DMS53 (cell line): ENCODE measurements at regions not wholly inside any gene's neighbourhood (a gene's known extent, or its start where the extent isn't known, plus 50 kb on each side); places are given as distances from the start of the nearest gene placed in this dataset.

Source experiments
- DNase-seq: peaks from one replicate; lab custom pipeline; 2025; lab: John Stamatoyannopoulos, UW

GRCh38 chr4:89422441-89422990 is 114.9 kb upstream of the GPRIN3 start:
- no peak for DNase-seq

GRCh38 chr4:89420507-89420906 is 112.9 kb upstream of the GPRIN3 start:
- DNase-seq = no peak

- DNase-seq = no peak
These were observed 111.6 kb upstream of the GPRIN3 start for GRCh38 chr4:89419111-89419695.

GRCh38 chr4:89416960-89417359 is 109.4 kb upstream of the GPRIN3 start:
- DNase-seq = no peak

- no peak for DNase-seq
These were observed 105.9 kb upstream of the GPRIN3 start for GRCh38 chr4:89413518-89413917.

- DNase-seq = no peak
These were observed 104.1 kb upstream of the GPRIN3 start for GRCh38 chr4:89411539-89412309.

- DNase-seq = no peak
These were observed 103.1 kb upstream of the GPRIN3 start for GRCh38 chr4:89410687-89411086.

- DNase-seq = no peak
These were observed 96.9 kb upstream of the GPRIN3 start for GRCh38 chr4:89404530-89404929.

GRCh38 chr4:89403826-89404225 is 96.2 kb upstream of the GPRIN3 start:
- DNase-seq = no peak

GRCh38 chr4:89400287-89401035 is 92.9 kb upstream of the GPRIN3 start:
- DNase-seq = no peak

- no peak for DNase-seq
These were observed 91.0 kb upstream of the GPRIN3 start for GRCh38 chr4:89398644-89399043.

GRCh38 chr4:89398146-89398545 is 90.5 kb upstream of the GPRIN3 start:
- DNase-seq = no peak

GRCh38 chr4:89397441-89397840 is 89.8 kb upstream of the GPRIN3 start:
- peak; percentile 29 for DNase-seq

- DNase-seq = no peak
These were observed 74.8 kb upstream of the GPRIN3 start for GRCh38 chr4:89382439-89382838.

GRCh38 chr4:89380980-89381379 is 73.4 kb upstream of the GPRIN3 start:
- DNase-seq = no peak

GRCh38 chr4:89379511-89380044 is 72.0 kb upstream of the GPRIN3 start:
- DNase-seq = peak; percentile 26

- DNase-seq = no peak
These were observed 65.8 kb upstream of the GPRIN3 start for GRCh38 chr4:89373394-89373793.

- DNase-seq = no peak
These were observed 64.0 kb upstream of the GPRIN3 start for GRCh38 chr4:89371614-89372013.

GRCh38 chr4:89369581-89369980 is 62.0 kb upstream of the GPRIN3 start:
- DNase-seq = no peak

- no peak for DNase-seq
These were observed 61.3 kb upstream of the GPRIN3 start for GRCh38 chr4:89368861-89369260.

- no peak for DNase-seq
These were observed 58.2 kb upstream of the GPRIN3 start for GRCh38 chr4:89365776-89366175.

GRCh38 chr4:89365375-89365774 is 57.8 kb upstream of the GPRIN3 start:
- no peak for DNase-seq

- DNase-seq = no peak
These were observed 56.9 kb upstream of the GPRIN3 start for GRCh38 chr4:89364541-89364940.
